Activated B cell treated with CpG ODN at 0.5 μM for 24 hours (primary cell): ENCODE measurements at regions not wholly inside any gene's neighbourhood (a gene's known extent, or its start where the extent isn't known, plus 50 kb on each side); places are given as distances from the start of the nearest gene placed in this dataset.

ENCODE experiments used
- ATAC-seq: fragments of 200-7000 bp; cut with Tn5 transposase; one replicate; pipeline ENCODE4 v1.10.0; 2021; ENCODE audit warnings: low read depth, mild to moderate bottlenecking, moderate library complexity
- CTCF ChIA-PET: fragments of 350-600 bp; sonication (Branson Sonifier 250); formaldehyde crosslinking; loops from one replicate; lab custom pipeline; 2021; ENCODE audit warnings: antibody characterized with exemption; lab: Charles Lee
- POLR2A ChIA-PET: fragments of 350-600 bp; sonication (Branson Sonifier 250); formaldehyde crosslinking; loops from one replicate; lab custom pipeline; 2021; ENCODE audit warnings: antibody characterized with exemption; lab: Charles Lee
- DNase-seq: peaks from one replicate; pipeline ENCODE4 v3.0.0; 2022
- H3K27ac Mint-ChIP-seq: one replicate; pipeline ENCODE4 v1.8.0; 2020; ENCODE audit warnings: mixed read lengths
- H3K27me3 Mint-ChIP-seq: one replicate; pipeline ENCODE4 v1.8.0; 2021; ENCODE audit warnings: mixed read lengths
- H3K36me3 Mint-ChIP-seq: one replicate; pipeline ENCODE4 v1.8.0; 2021; ENCODE audit warnings: low read depth, mixed read lengths
- H3K4me1 Mint-ChIP-seq: one replicate; pipeline ENCODE4 v1.8.0; 2021; ENCODE audit warnings: mixed read lengths
- H3K4me3 Mint-ChIP-seq: one replicate; pipeline ENCODE4 v1.8.0; 2020; ENCODE audit warnings: mild to moderate bottlenecking, mixed read lengths
- H3K9me3 Mint-ChIP-seq: one replicate; pipeline ENCODE4 v1.8.0; 2020; ENCODE audit warnings: mixed read lengths
- intact Hi-C: fragments of 100-400 bp; cut with micrococcal nuclease; formaldehyde crosslinking; loops from one replicate; pipeline ENCODE4 v1.15.1; 2024
- TF ChIP-seq, protein P1 (sequence below): fragments of 200-600 bp; IDR thresholded peaks from one replicate; pipeline ENCODE4 v1.8.0; 2022; ENCODE audit warnings: antibody characterized with exemption, mild to moderate bottlenecking

DNA sequence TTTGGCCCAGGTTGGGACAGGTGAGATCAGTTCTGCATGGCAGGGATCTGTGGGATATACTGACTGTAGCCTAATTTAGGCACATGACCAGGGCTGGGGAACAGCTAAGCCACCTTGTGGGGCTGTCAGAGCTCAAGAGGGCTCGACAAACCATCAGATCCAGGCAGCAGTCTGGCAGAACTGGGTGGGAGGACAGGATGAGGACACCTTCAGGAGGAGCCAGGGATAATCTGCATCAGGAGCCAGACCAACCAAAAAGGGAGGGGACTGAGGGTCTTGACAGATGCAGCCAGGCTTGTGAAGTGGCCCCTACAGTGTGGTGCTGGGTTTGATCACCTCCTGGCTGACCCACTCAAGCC lies 123.4 kb downstream of the MAFB start:
- Mint-ChIP-seq H3K27ac (no peak overlapping the region), H3K36me3 (no peaks in the 10 kb centered on the region), H3K4me3 (no peak overlapping the region), H3K27me3 (peaks cover 4% of the 10 kb centered on the region), H3K4me1 (no peaks in the 10 kb centered on the region), H3K9me3 (peaks cover 2% of the 10 kb centered on the region)
- DNase-seq (no peak), ATAC-seq (no peak)
- ChIA-PET CTCF (no interaction called here), POLR2A (no interaction called here)
- intact Hi-C loops = no loop called here
- TF ChIP-seq, protein P1, sequence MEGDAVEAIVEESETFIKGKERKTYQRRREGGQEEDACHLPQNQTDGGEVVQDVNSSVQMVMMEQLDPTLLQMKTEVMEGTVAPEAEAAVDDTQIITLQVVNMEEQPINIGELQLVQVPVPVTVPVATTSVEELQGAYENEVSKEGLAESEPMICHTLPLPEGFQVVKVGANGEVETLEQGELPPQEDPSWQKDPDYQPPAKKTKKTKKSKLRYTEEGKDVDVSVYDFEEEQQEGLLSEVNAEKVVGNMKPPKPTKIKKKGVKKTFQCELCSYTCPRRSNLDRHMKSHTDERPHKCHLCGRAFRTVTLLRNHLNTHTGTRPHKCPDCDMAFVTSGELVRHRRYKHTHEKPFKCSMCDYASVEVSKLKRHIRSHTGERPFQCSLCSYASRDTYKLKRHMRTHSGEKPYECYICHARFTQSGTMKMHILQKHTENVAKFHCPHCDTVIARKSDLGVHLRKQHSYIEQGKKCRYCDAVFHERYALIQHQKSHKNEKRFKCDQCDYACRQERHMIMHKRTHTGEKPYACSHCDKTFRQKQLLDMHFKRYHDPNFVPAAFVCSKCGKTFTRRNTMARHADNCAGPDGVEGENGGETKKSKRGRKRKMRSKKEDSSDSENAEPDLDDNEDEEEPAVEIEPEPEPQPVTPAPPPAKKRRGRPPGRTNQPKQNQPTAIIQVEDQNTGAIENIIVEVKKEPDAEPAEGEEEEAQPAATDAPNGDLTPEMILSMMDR = no peak

DNA sequence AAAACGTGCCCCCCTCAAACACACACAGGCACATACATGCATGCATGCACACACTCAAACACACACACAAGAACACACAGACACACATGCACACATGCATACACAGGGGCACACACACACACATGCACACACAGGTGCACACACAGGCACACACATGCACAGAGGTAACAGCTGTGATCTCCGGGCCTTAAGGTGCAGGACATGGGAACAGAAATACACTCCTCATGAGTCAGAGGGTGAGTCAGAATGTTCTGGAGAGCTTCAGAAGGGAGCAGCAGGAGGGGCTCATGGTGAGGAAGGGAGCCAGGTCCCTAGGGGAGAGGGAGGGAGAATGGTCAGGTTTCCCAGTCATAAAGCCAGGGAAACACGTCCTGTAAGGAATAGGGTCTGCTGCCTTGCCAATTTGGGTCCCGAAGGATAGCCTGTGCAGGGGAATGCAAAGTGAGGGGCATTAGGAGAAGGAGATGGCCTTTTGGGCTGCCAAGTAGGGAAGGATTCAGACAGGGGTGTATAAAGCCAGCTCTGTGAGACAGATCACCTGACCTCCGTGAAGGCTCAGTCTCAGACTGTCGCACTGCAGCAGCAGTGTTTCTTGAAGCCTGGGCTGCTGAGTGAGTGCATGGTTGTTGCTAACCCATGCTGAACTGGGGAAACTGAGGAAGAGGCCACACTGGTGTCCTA lies 123.9 kb downstream of the MAFB start:
- CTCF ChIA-PET = no interaction called here
- ATAC-seq = no peak
- H3K27me3 Mint-ChIP-seq = peaks cover 4% of the 10 kb centered on the region
- DNase-seq = no peak
- H3K4me3 Mint-ChIP-seq = no peak overlapping the region
- no peak overlapping the region for H3K27ac Mint-ChIP-seq
- no peaks in the 10 kb centered on the region for H3K4me1 Mint-ChIP-seq
- TF ChIP-seq, protein P1 = no peak
- H3K9me3 Mint-ChIP-seq = peaks cover 2% of the 10 kb centered on the region
- no peaks in the 10 kb centered on the region for H3K36me3 Mint-ChIP-seq
- intact Hi-C loops = no loop called here
- POLR2A ChIA-PET = no interaction called here

DNA sequence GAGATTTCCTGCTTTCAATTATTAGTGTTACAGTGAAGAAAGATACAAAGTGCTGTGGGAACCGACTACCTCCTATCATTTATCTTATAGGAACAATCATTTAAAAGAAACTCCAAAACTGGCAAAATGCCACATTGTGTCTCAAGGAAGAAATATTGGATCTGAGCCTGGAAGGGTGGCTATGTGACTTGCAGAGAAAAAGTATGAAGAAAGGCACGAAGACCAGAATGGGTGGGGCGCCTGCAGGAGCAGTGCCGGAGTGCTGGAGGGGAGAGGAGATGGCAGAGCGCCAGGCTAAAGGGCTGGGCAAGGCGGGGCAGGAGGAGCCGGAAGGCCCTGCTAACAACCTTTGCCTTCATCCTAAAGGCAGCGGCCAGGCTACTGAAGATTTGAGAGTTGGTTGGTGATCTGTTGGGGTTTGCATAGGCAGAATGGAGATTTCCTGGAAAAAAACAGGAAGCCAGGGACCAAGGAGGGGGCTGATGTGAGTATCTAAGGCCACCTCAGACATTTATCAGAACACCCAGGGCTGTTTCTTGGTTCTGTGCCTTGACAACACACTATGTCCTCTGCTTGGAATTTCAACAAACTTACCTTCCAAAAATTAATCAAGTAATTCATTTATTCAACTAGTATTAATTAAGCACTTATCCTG lies 125.6 kb downstream of the MAFB start:
- Mint-ChIP-seq H3K36me3 (no peaks in the 10 kb centered on the region), H3K27ac (no peak overlapping the region), H3K27me3 (peaks cover 3% of the 10 kb centered on the region), H3K9me3 (peaks cover 2% of the 10 kb centered on the region), H3K4me3 (no peak overlapping the region), H3K4me1 (no peaks in the 10 kb centered on the region)
- ATAC-seq (no peak), DNase-seq (no peak)
- TF ChIP-seq, protein P1 = no peak
- intact Hi-C loops = no loop called here
- ChIA-PET CTCF (no interaction called here), POLR2A (no interaction called here)

DNA sequence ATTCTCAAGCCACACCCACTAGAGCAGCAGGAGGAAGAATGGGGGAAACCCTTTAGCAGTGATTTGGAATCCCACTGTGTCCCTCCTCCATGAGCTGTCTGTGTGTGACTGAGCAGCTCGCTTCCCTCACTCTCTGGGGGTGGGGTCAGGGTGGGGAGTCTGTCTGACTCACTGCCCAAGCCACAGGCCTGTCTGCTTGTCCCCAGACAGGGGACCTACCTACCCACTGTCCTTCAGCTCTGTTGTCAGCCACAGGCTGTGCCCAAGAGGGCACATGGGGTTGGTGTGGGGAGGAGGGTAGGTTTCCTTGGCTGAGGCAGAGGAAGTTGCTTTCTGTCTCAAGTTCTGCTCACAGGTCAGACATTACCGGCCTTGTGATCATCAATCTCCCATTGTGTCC lies 127.0 kb downstream of the MAFB start:
- ChIA-PET CTCF (no interaction called here), POLR2A (no interaction called here)
- Mint-ChIP-seq H3K4me3 (no peak overlapping the region), H3K27me3 (peaks cover 3% of the 10 kb centered on the region), H3K9me3 (peaks cover 2% of the 10 kb centered on the region), H3K4me1 (no peaks in the 10 kb centered on the region), H3K36me3 (no peaks in the 10 kb centered on the region), H3K27ac (no peak overlapping the region)
- no peak for DNase-seq
- TF ChIP-seq, protein P1 = no peak
- intact Hi-C loops = no loop called here
- ATAC-seq = no peak

DNA sequence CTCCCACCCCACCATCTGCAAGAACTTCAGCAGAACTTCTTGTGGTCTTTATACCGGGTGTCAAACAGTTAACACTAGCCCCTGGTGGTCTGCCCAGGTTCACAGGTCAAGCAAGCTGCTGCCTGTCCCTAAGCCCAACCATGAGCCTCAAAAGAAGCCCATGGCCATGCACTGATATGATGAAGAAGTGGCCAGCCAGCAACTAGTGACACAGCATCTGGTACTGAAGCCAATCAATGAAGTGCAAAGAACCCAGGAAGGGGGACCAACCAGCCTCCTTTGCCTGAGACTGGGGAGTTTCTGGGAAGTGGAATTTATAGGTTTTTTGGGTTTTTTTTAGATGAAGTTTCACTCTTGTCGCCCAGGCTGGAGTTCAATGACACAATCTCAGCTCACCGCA lies 127.8 kb downstream of the MAFB start:
- no peak overlapping the region for H3K27ac Mint-ChIP-seq
- H3K4me1 Mint-ChIP-seq = no peaks in the 10 kb centered on the region
- H3K36me3 Mint-ChIP-seq = no peaks in the 10 kb centered on the region
- H3K4me3 Mint-ChIP-seq = no peak overlapping the region
- TF ChIP-seq, protein P1 = no peak
- DNase-seq = no peak
- ChIA-PET CTCF (no interaction called here), POLR2A (no interaction called here)
- H3K27me3 Mint-ChIP-seq = peaks cover 3% of the 10 kb centered on the region
- H3K9me3 Mint-ChIP-seq = peaks cover 2% of the 10 kb centered on the region
- intact Hi-C loops = no loop called here
- no peak for ATAC-seq
